Activated CD4-positive, alpha-beta T cell treated with anti-CD3 and anti-CD28 coated beads, Interleukin-2, amount 50 U/mL, for 16 hours (primary cell): ENCODE measurements at regions not wholly inside any gene's neighbourhood (a gene's known extent, or its start where the extent isn't known, plus 50 kb on each side); places are given as distances from the start of the nearest gene placed in this dataset.

Experiments used
- DNase-seq: peaks from one replicate; pipeline ENCODE4 v3.0.0-alpha.2; 2020

GRCh38 chr9:95653246-95653645, 136.5 kb upstream of the PTCH1 start:
- DNase-seq = no peak

GRCh38 chr9:95650720-95651119, 133.9 kb upstream of the PTCH1 start:
- DNase-seq = no peak

- no peak for DNase-seq
These were observed 133.0 kb upstream of the PTCH1 start for GRCh38 chr9:95649801-95650213.

GRCh38 chr9:95648225-95648624, 131.5 kb upstream of the PTCH1 start:
- DNase-seq = no peak

- no peak for DNase-seq
These were observed 129.2 kb upstream of the PTCH1 start for GRCh38 chr9:95645992-95646391.

- no peak for DNase-seq
These were observed 128.8 kb upstream of the PTCH1 start for GRCh38 chr9:95645579-95645978.

GRCh38 chr9:95644377-95644776, 127.6 kb upstream of the PTCH1 start:
- no peak for DNase-seq

- no peak for DNase-seq
These were observed 126.8 kb upstream of the PTCH1 start for GRCh38 chr9:95643619-95644018.

- no peak for DNase-seq
These were observed 125.4 kb upstream of the PTCH1 start for GRCh38 chr9:95642189-95642588.

- DNase-seq = no peak
These were observed 124.8 kb upstream of the PTCH1 start for GRCh38 chr9:95641586-95641985.

GRCh38 chr9:95640336-95640735, 123.6 kb upstream of the PTCH1 start:
- DNase-seq = no peak

GRCh38 chr9:95635986-95636671, 119.4 kb upstream of the PTCH1 start:
- DNase-seq = no peak

- no peak for DNase-seq
These were observed 117.8 kb upstream of the PTCH1 start for GRCh38 chr9:95634536-95634935.

GRCh38 chr9:95634114-95634513, 117.3 kb upstream of the PTCH1 start:
- DNase-seq = no peak

- DNase-seq = no peak
These were observed 112.8 kb upstream of the PTCH1 start for GRCh38 chr9:95629585-95629984.

GRCh38 chr9:95627802-95628201, 111.0 kb upstream of the PTCH1 start:
- DNase-seq = no peak

GRCh38 chr9:95626885-95627558, 110.3 kb upstream of the PTCH1 start:
- DNase-seq = peak; percentile 45

- no peak for DNase-seq
These were observed 109.6 kb upstream of the PTCH1 start for GRCh38 chr9:95626341-95626740.

- DNase-seq = no peak
These were observed 106.9 kb upstream of the PTCH1 start for GRCh38 chr9:95623640-95624039.

GRCh38 chr9:95620722-95621121, 104.0 kb upstream of the PTCH1 start:
- no peak for DNase-seq

- no peak for DNase-seq
These were observed 103.5 kb upstream of the PTCH1 start for GRCh38 chr9:95620314-95620713.

GRCh38 chr9:95615246-95615645, 98.5 kb upstream of the PTCH1 start:
- no peak for DNase-seq

GRCh38 chr9:95613670-95614069, 96.9 kb upstream of the PTCH1 start:
- no peak for DNase-seq

- DNase-seq = no peak
These were observed 94.6 kb upstream of the PTCH1 start for GRCh38 chr9:95611354-95611753.
